ENCODE measurements at regions not wholly inside any gene's neighbourhood (a gene's known extent, or its start where the extent isn't known, plus 50 kb on each side); places are given as distances from the start of the nearest gene placed in this dataset.

GRCh38 chr3:66553441-66554113, 52.8 kb upstream of the LRIG1 start:
- TF ChIP-seq GATA2 (IDR thresholded peaks at IDR 0.05; ENCODE audit: insufficient read depth, insufficient read length, low read depth, low read length), result no peak
- TF ChIP-seq POLR2A (IDR thresholded peaks at IDR 0.05; ENCODE audit: low read depth, low read length), result no peak
- TF ChIP-seq, protein P1, sequence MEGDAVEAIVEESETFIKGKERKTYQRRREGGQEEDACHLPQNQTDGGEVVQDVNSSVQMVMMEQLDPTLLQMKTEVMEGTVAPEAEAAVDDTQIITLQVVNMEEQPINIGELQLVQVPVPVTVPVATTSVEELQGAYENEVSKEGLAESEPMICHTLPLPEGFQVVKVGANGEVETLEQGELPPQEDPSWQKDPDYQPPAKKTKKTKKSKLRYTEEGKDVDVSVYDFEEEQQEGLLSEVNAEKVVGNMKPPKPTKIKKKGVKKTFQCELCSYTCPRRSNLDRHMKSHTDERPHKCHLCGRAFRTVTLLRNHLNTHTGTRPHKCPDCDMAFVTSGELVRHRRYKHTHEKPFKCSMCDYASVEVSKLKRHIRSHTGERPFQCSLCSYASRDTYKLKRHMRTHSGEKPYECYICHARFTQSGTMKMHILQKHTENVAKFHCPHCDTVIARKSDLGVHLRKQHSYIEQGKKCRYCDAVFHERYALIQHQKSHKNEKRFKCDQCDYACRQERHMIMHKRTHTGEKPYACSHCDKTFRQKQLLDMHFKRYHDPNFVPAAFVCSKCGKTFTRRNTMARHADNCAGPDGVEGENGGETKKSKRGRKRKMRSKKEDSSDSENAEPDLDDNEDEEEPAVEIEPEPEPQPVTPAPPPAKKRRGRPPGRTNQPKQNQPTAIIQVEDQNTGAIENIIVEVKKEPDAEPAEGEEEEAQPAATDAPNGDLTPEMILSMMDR (IDR thresholded peaks at IDR 0.05; ENCODE audit: extremely low read depth in 1 of 2, insufficient read depth in 1 of 2, low read depth in 1 of 2, low read length in 2 of 2), result no peak

All from endothelial cell of umbilical vein (primary cell).